Neural cell (in vitro differentiated cells): ENCODE measurements at regions not wholly inside any gene's neighbourhood (a gene's known extent, or its start where the extent isn't known, plus 50 kb on each side); places are given as distances from the start of the nearest gene placed in this dataset.
"Not testable (repeated sequence)": the region's sequence is repeated elsewhere in the genome, so short reads cannot be mapped to it uniquely, and the experiment has no call there.

Experiments
- CTCF ChIP-seq: fragments of 450-650 bp; IDR thresholded peaks from 2 replicates; pipeline ENCODE4 v1.5.1; 2014; ENCODE audit warnings: antibody characterized with exemption, mild to moderate bottlenecking, moderate library complexity; ENCODE audit not compliant: poor library complexity, severe bottlenecking
- MXI1 ChIP-seq: fragments of 450-650 bp; conservative IDR thresholded peaks from 2 replicates; pipeline ENCODE4 v1.6.1; 2014; ENCODE audit warnings: antibody characterized with exemption, mild to moderate bottlenecking; ENCODE audit not compliant: poor library complexity, severe bottlenecking
- POLR2AphosphoS5 ChIP-seq: IDR thresholded peaks from 2 replicates; pipeline ENCODE4 v1.6.1; 2012

GRCh38 chr1:157254183-157254582, 116.0 kb upstream of the ETV3 start:
- TF ChIP-seq CTCF, MXI1, POLR2AphosphoS5: not testable (repeated sequence)
